ENCODE measurements at regions not wholly inside any gene's neighbourhood (a gene's known extent, or its start where the extent isn't known, plus 50 kb on each side); places are given as distances from the start of the nearest gene placed in this dataset.
"Not testable (repeated sequence)": the region's sequence is repeated elsewhere in the genome, so short reads cannot be mapped to it uniquely, and the experiment has no call there.

DNA sequence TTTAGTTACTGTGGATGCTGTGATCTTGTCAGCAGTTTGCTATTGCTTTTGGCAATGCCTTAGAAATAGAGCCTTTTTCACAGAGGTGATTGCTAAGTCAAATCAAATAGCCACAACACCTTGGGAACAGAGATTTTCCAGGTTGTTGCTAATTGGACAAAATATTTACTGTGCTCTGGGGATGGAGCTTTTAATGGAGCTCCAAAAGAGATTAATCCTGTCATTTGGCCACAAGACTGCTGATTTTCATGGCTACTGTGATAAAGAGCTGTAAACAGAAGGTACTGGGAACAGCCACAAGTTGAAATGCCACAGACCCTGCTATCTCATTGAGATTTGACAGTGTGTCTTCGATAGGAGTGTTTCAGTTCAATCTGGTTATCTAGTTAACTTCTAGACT, 1715.2 kb upstream of the ADGRL3 start:
- Histone ChIP-seq H3K4me3 (no peak overlapping the region), H3K9me3 (no peaks in the 10 kb centered on the region), H3K27me3 (no peaks in the 10 kb centered on the region), H3K27ac (no peak overlapping the region), H3K36me3 (ENCODE audit: low read depth, missing control alignments) (no peaks in the 10 kb centered on the region), H3K4me1 (no peaks in the 10 kb centered on the region)
- intact Hi-C loops (cut with DNase I; ENCODE audit: low total_unique reads): no loop called here
- no peak for DNase-seq
- no peak for TF ChIP-seq POLR2A (IDR thresholded peaks at IDR 0.05)
- TF ChIP-seq, protein P1, sequence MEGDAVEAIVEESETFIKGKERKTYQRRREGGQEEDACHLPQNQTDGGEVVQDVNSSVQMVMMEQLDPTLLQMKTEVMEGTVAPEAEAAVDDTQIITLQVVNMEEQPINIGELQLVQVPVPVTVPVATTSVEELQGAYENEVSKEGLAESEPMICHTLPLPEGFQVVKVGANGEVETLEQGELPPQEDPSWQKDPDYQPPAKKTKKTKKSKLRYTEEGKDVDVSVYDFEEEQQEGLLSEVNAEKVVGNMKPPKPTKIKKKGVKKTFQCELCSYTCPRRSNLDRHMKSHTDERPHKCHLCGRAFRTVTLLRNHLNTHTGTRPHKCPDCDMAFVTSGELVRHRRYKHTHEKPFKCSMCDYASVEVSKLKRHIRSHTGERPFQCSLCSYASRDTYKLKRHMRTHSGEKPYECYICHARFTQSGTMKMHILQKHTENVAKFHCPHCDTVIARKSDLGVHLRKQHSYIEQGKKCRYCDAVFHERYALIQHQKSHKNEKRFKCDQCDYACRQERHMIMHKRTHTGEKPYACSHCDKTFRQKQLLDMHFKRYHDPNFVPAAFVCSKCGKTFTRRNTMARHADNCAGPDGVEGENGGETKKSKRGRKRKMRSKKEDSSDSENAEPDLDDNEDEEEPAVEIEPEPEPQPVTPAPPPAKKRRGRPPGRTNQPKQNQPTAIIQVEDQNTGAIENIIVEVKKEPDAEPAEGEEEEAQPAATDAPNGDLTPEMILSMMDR (IDR thresholded peaks at IDR 0.05): no peak
- WGBS, 2 donors: 44 to 58% methylated on average over 1 of the region's 1 CpG

DNA sequence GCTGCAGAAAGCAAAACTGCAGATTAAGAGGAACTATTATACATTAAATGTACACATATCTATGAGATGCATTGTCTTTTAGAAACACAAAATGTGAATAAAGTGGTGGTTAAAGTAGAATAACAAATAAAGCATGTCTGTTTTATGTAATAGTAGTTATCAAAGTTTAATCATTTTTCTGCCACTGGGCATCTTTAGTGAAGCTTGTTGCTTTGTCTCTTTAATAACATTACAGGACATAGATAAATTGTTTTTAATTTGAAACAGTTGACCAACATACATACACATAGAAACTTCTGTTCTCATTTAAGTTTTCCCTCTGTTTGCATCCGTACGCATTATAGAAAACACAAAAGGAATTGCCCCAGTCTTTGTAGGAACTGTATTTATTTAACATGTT, 1700.0 kb upstream of the ADGRL3 start:
- 95 to 98% methylated on average over 2 of the region's 2 CpGs for WGBS, 2 donors
- DNase-seq: no peak
- no peak overlapping the region for H3K4me3 ChIP-seq
- no peaks in the 10 kb centered on the region for H3K27me3 ChIP-seq
- intact Hi-C loops (cut with DNase I; ENCODE audit: low total_unique reads): no loop called here
- H3K4me1 ChIP-seq: no peaks in the 10 kb centered on the region
- TF ChIP-seq, protein P1 (IDR thresholded peaks at IDR 0.05): no peak
- TF ChIP-seq POLR2A (IDR thresholded peaks at IDR 0.05): no peak
- H3K36me3 ChIP-seq (ENCODE audit: low read depth, missing control alignments): no peaks in the 10 kb centered on the region
- no peaks in the 10 kb centered on the region for H3K9me3 ChIP-seq
- H3K27ac ChIP-seq: no peak overlapping the region

DNA sequence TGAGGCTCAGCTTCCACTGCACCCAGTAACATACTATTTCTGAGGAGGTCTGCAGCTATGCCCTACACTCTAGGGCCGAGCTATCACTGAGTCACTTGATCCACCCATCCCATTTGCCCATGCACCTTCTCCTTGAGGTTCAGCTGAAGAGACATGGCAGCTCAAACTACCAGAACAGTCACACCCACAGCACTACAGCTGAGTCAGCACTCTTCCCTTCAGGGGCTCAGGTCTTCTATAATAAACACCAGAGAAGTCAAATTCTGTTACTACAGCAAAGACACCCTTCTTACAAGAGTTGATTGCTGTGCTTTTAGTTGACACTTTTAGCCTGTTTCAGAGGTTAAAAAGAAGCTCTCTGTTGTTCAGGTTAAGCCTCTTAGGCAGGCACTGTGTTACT, 1696.4 kb upstream of the ADGRL3 start:
- Histone ChIP-seq H3K36me3 (ENCODE audit: low read depth, missing control alignments) (no peaks in the 10 kb centered on the region), H3K9me3 (no peaks in the 10 kb centered on the region), H3K27ac (no peak overlapping the region), H3K4me1 (no peaks in the 10 kb centered on the region), H3K4me3 (no peak overlapping the region), H3K27me3 (no peaks in the 10 kb centered on the region)
- intact Hi-C loops (cut with DNase I; ENCODE audit: low total_unique reads): no loop called here
- WGBS, 2 donors: 79% methylated on average over 1 of the region's 1 CpG; no CpG with 5 or more reads in 1 of the 2 donors
- no peak for DNase-seq
- no peak for TF ChIP-seq POLR2A (IDR thresholded peaks at IDR 0.05)
- TF ChIP-seq, protein P1 (IDR thresholded peaks at IDR 0.05): no peak

DNA sequence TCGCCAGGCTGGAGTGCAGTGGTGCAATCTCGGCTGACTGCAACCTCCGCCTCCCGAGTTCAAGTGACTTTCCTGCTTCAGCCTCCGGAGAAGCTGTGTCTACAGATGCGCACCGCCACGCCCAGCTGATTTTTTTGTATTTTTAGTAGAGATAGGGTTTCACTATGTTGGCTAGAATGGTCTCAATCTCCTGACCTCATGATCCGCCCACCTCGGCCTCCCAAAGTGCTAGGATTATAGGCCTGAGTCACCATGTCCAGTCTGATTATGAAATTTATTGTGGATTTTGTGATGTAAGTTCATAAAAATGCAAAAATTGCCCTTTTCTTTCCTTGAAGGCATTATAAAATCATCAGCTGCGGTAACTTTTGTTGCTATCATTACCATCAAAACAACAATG, 1688.3 kb upstream of the ADGRL3 start:
- H3K27ac ChIP-seq; H3K27me3 ChIP-seq; intact Hi-C loops (cut with DNase I; ENCODE audit: low total_unique reads); H3K4me3 ChIP-seq; H3K36me3 ChIP-seq (ENCODE audit: low read depth, missing control alignments); H3K9me3 ChIP-seq; DNase-seq; H3K4me1 ChIP-seq: not testable (repeated sequence)
- WGBS, 2 donors: 53 to 75% methylated on average over 11 of the region's 11 CpGs

DNA sequence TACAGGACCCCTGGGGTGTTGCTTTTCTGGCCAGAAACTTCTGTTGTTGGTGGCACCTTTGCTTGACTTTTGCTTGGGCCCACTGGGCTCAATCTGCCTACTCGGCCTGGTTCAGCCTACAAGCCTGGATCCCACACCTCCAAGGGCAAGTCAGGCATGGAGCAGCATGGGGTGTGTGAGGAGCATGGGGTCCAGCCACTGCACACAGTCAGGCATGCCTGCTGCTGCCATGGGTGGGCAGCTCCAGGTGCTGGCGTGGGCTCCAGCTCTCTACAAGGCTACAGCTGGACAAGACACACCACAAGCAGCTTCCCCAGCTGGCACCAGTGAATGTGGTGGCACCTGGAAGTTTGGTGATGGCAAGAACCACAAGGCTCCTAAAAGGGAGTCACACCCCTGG, 1683.1 kb upstream of the ADGRL3 start:
- no peak for DNase-seq
- Histone ChIP-seq H3K27me3 (no peaks in the 10 kb centered on the region), H3K4me1 (no peaks in the 10 kb centered on the region), H3K4me3 (no peak overlapping the region), H3K36me3 (ENCODE audit: low read depth, missing control alignments) (no peaks in the 10 kb centered on the region), H3K27ac (no peak overlapping the region), H3K9me3 (no peaks in the 10 kb centered on the region)
- intact Hi-C loops (cut with DNase I; ENCODE audit: low total_unique reads): no loop called here
- 68% methylated on average over 2 of the region's 2 CpGs; no CpG with 5 or more reads in 1 of the 2 donors for WGBS, 2 donors
- TF ChIP-seq POLR2A (IDR thresholded peaks at IDR 0.05): no peak
- TF ChIP-seq, protein P1 (IDR thresholded peaks at IDR 0.05): no peak

Measured in testis (tissue), 2 donors.